ENCODE measurements at regions not wholly inside any gene's neighbourhood (a gene's known extent, or its start where the extent isn't known, plus 50 kb on each side); places are given as distances from the start of the nearest gene placed in this dataset.

DNA sequence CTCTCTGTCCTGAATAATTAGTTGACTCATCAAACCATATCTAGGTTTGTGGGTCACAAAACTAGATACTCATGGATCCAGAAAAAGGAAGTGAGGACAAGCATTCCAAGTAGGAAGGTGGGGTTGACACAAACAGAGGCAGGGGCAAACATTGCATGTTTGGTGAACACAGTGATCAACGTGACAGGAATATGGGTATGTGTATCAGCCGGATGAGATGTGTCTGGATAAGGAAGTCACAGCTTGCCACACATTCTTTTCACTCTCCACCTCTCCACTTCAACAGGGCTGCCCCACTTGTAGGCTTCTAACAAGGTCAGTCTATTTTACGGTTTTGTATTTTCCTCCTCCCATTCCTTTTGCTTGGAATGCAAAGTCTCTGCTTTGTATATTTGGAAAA lies 319.0 kb downstream of the CYRIA start:
- TF ChIP-seq, protein P1, sequence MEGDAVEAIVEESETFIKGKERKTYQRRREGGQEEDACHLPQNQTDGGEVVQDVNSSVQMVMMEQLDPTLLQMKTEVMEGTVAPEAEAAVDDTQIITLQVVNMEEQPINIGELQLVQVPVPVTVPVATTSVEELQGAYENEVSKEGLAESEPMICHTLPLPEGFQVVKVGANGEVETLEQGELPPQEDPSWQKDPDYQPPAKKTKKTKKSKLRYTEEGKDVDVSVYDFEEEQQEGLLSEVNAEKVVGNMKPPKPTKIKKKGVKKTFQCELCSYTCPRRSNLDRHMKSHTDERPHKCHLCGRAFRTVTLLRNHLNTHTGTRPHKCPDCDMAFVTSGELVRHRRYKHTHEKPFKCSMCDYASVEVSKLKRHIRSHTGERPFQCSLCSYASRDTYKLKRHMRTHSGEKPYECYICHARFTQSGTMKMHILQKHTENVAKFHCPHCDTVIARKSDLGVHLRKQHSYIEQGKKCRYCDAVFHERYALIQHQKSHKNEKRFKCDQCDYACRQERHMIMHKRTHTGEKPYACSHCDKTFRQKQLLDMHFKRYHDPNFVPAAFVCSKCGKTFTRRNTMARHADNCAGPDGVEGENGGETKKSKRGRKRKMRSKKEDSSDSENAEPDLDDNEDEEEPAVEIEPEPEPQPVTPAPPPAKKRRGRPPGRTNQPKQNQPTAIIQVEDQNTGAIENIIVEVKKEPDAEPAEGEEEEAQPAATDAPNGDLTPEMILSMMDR (IDR thresholded peaks at IDR 0.05) = no peak
- TF ChIP-seq POLR2A (IDR thresholded peaks at IDR 0.05) = no peak
